IMR-90 (cell line): ENCODE measurements at regions not wholly inside any gene's neighbourhood (a gene's known extent, or its start where the extent isn't known, plus 50 kb on each side); places are given as distances from the start of the nearest gene placed in this dataset.

Experiments used
- ATAC-seq: fragments of 200-7000 bp; cut with Tn5 transposase; 2 replicates; pipeline ENCODE4 v1.9.1; 2020; ENCODE audit warnings: low read depth, mild to moderate bottlenecking, moderate library complexity
- BruUV-seq: library from RNA; stranded (reverse); fragments of 400-500 nt; replicated peaks from 2 replicates; lab custom pipeline; 2021; lab: Mats Ljungman, UMichigan
- CTCF ChIA-PET: fragments of 300-600 bp; formaldehyde crosslinking; extraction: SDS; loops from one replicate; lab custom pipeline; 2021; ENCODE audit warnings: antibody characterized with exemption; lab: Yijun Ruan, JAX
- POLR2A ChIA-PET: fragments of 300-600 bp; sonication (Branson Sonifier 250); formaldehyde crosslinking; loops from one replicate; lab custom pipeline; 2022; ENCODE audit warnings: antibody characterized with exemption; ENCODE audit not compliant: unreplicated experiment; lab: Charles Lee
- DNase-seq: peaks from one replicate; pipeline ENCODE4 v3.0.0; 2013
- H2AFZ ChIP-seq: replicated peaks from 2 replicates; pipeline ENCODE3; 2013; ENCODE audit warnings: low read length, mild to moderate bottlenecking; ENCODE audit not compliant: poor library complexity
- H2AK5ac ChIP-seq: 2 replicates; pipeline ENCODE4 v1.6.1; 2013; ENCODE audit warnings: low read depth, low read length, inconsistent platforms
- H2AK9ac ChIP-seq: replicated peaks from 2 replicates; pipeline ENCODE3; 2013; ENCODE audit warnings: mild to moderate bottlenecking, low read depth, low read length, moderate library complexity; ENCODE audit not compliant: poor library complexity
- H2BK120ac ChIP-seq: 2 replicates; pipeline ENCODE4 v1.6.1; 2013; ENCODE audit warnings: low read depth, low read length, inconsistent platforms
- H2BK15ac ChIP-seq: 3 replicates; pipeline ENCODE4 v1.6.1; 2013; ENCODE audit warnings: low read depth, low read length, inconsistent platforms
- H2BK20ac ChIP-seq: 2 replicates; pipeline ENCODE4 v1.6.1; 2013; ENCODE audit warnings: low read depth, mild to moderate bottlenecking, inconsistent platforms, low read length, moderate library complexity
- H2BK5ac ChIP-seq: 2 replicates; pipeline ENCODE4 v1.6.1; 2013; ENCODE audit warnings: mild to moderate bottlenecking, low read depth, low read length, inconsistent platforms; ENCODE audit not compliant: poor library complexity, severe bottlenecking
- H3K14ac ChIP-seq: replicated peaks from 2 replicates; pipeline ENCODE4 v1.6.1; 2013; ENCODE audit warnings: low read depth, low read length, inconsistent platforms
- H3K18ac ChIP-seq: 2 replicates; pipeline ENCODE4 v1.6.1; 2013; ENCODE audit warnings: low read depth, low read length, control low read depth
- H3K23ac ChIP-seq: 2 replicates; pipeline ENCODE4 v1.6.1; 2013; ENCODE audit warnings: low read depth, low read length, inconsistent platforms
- H3K27ac ChIP-seq: 2 replicates; pipeline ENCODE4 v1.5.1; 2013; ENCODE audit warnings: mild to moderate bottlenecking, control low read depth, low read length; ENCODE audit not compliant: insufficient read depth
- H3K27me3 ChIP-seq: 2 replicates; pipeline ENCODE4 v1.6.1; 2013; ENCODE audit warnings: low read length; ENCODE audit not compliant: control insufficient read depth, insufficient read depth
- H3K36me3 ChIP-seq: 2 replicates; pipeline ENCODE4 v1.6.1; 2013; ENCODE audit warnings: low read length, mixed read lengths; ENCODE audit not compliant: control insufficient read depth, insufficient read depth
- H3K4ac ChIP-seq: 2 replicates; pipeline ENCODE4 v1.6.1; 2013; ENCODE audit warnings: low read depth, low read length, inconsistent platforms
- H3K4me1 ChIP-seq: 2 replicates; pipeline ENCODE4 v1.6.1; 2013; ENCODE audit warnings: low read length, mixed read lengths; ENCODE audit not compliant: control insufficient read depth, insufficient read depth
- H3K4me2 ChIP-seq: 2 replicates; pipeline ENCODE4 v1.6.1; 2013; ENCODE audit warnings: low read depth, mild to moderate bottlenecking, control low read depth, low read length, moderate library complexity
- H3K4me3 ChIP-seq: 2 replicates; pipeline ENCODE4 v1.5.1; 2013; ENCODE audit warnings: low read depth, mild to moderate bottlenecking, control low read depth, low read length, moderate library complexity; ENCODE audit not compliant: insufficient read depth
- H3K56ac ChIP-seq: 2 replicates; pipeline ENCODE4 v1.6.1; 2013; ENCODE audit warnings: low read length, inconsistent platforms; ENCODE audit not compliant: insufficient read depth; ENCODE audit errors: extremely low read depth
- H3K79me1 ChIP-seq, 2 experiments: 2 replicates each; pipeline ENCODE4 v1.6.1; 2013; ENCODE audit warnings: low read length in 2 of 2, inconsistent platforms in 1 of 2, low read depth in 1 of 2
- H3K9ac ChIP-seq: 2 replicates; pipeline ENCODE4 v1.6.1; 2013; ENCODE audit warnings: low read depth, low read length, control low read depth
- H3K9me1 ChIP-seq: 2 replicates; pipeline ENCODE4 v1.6.1; 2013; ENCODE audit warnings: low read length, inconsistent platforms; ENCODE audit not compliant: insufficient read depth
- H3K9me3 ChIP-seq: 2 replicates; pipeline ENCODE4 v1.6.1; 2013; ENCODE audit warnings: low read length; ENCODE audit not compliant: control insufficient read depth, insufficient read depth
- H4K20me1 ChIP-seq: 2 replicates; pipeline ENCODE4 v1.6.1; 2013; ENCODE audit warnings: low read length, inconsistent platforms; ENCODE audit not compliant: insufficient read depth
- H4K5ac ChIP-seq: 2 replicates; pipeline ENCODE4 v1.6.1; 2013; ENCODE audit warnings: mild to moderate bottlenecking, low read depth, low read length, control low read depth
- H4K8ac ChIP-seq, 2 experiments: 2 replicates each; pipeline ENCODE4 v1.6.1; 2013; ENCODE audit warnings: low read depth in 2 of 2, low read length in 2 of 2, control low read depth in 1 of 2, inconsistent platforms in 1 of 2
- H4K91ac ChIP-seq: 2 replicates; pipeline ENCODE4 v1.6.1; 2013; ENCODE audit warnings: low read depth, low read length, inconsistent platforms; ENCODE audit not compliant: insufficient read depth
- MAZ ChIP-seq: IDR thresholded peaks from 2 replicates; pipeline ENCODE4 v1.6.1; 2012; ENCODE audit warnings: low read depth, mild to moderate bottlenecking, low read length, improper control_type of control experiment, moderate library complexity, borderline replicate concordance
- NFE2L2 ChIP-seq: fragments of 150-350 bp; IDR thresholded peaks from 2 replicates; pipeline ENCODE4 v1.6.1; 2016; ENCODE audit warnings: low read depth, mild to moderate bottlenecking, low read length
- POLR2A ChIP-seq: IDR thresholded peaks from 2 replicates; pipeline ENCODE4 v1.6.1; 2012; ENCODE audit warnings: mild to moderate bottlenecking, low read depth, low read length
- RAD21 ChIP-seq: IDR thresholded peaks from 2 replicates; pipeline ENCODE4 v1.6.1; 2012; ENCODE audit warnings: low read length, improper control_type of control experiment
- WGBS, 2 experiments: methylation state at CpG; one replicate each; pipeline versions ENCODE4 v1.1.5 to v1.1.7; 2013; ENCODE audit warnings: missing lambda C conversion rate in 2 of 2; ENCODE audit not compliant: insufficient read length in 1 of 2; ENCODE audit errors: extremely low coverage in 2 of 2; 5-methylcytosine and 5-hydroxymethylcytosine counted together
- dilution Hi-C: fragments of 300-500 bp; cut with HindIII; formaldehyde crosslinking; loops from one replicate; pipeline ENCODE4 v1.14.3; 2018; ENCODE audit warnings: low sequenced_read_pairs; ENCODE audit not compliant: unreplicated experiment
- in situ Hi-C: fragments of 300-500 bp; cut with MboI; formaldehyde crosslinking; loops from 3 replicates; pipeline ENCODE4 v1.14.3; 2019; ENCODE audit warnings: low sequenced_read_pairs, inconsistent platforms, mixed read lengths
- intact Hi-C: fragments of 100-400 bp; cut with micrococcal nuclease; formaldehyde crosslinking; loops from 2 replicates; pipeline ENCODE4 v1.10.0; 2022
- TF ChIP-seq, protein P1 (sequence below): fragments of 150-350 bp; IDR thresholded peaks from 2 replicates; pipeline ENCODE4 v1.6.1; 2017; ENCODE audit warnings: mild to moderate bottlenecking, antibody characterized with exemption, low read length, low read depth

DNA sequence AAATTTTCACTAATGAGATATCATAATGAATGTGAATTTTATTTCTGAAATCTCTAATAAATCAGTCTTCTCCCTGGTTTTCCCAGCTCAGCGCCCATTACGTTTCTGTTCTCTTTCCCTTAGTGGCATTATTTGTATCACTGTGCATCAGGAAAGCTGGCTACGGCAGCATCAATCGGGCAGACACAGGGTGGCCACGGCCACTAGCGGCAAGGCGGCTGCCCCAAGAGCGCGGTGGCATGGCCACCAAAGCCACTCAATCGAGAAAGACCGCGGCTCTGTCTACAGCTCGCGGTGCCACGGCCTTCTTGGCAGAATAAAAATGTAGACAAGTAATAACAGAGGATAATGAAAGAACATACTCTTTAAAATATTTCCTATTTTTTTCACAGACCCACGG, 168.0 kb downstream of the RPIA start:
- TF ChIP-seq NFE2L2 (no peak), MAZ (no peak), RAD21 (no peak), POLR2A (no peak)
- TF ChIP-seq, protein P1, sequence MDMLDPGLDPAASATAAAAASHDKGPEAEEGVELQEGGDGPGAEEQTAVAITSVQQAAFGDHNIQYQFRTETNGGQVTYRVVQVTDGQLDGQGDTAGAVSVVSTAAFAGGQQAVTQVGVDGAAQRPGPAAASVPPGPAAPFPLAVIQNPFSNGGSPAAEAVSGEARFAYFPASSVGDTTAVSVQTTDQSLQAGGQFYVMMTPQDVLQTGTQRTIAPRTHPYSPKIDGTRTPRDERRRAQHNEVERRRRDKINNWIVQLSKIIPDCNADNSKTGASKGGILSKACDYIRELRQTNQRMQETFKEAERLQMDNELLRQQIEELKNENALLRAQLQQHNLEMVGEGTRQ, result no peak
- H3K4me2 ChIP-seq, result no peak overlapping the region
- H3K4me1 ChIP-seq, result no peaks in the 10 kb centered on the region
- H3K14ac ChIP-seq, result no peak overlapping the region
- dilution Hi-C loops (no loop called here), in situ Hi-C loops (no loop called here), intact Hi-C loops (no loop called here)
- no TSS peak for BruUV-seq
- no peaks in the 10 kb centered on the region for H3K9me3 ChIP-seq
- no peak overlapping the region for H2BK5ac ChIP-seq
- no peaks in the 10 kb centered on the region for H3K27me3 ChIP-seq
- no peak overlapping the region for H3K9ac ChIP-seq
- H3K27ac ChIP-seq, result no peak overlapping the region
- WGBS, 2 experiments, result 84% methylated on average over 7 of the region's 16 CpGs; no CpG with 5 or more reads in 1 of the 2 experiments
- no peak overlapping the region for H2AK9ac ChIP-seq
- H3K9me1 ChIP-seq, result no peaks in the 10 kb centered on the region
- H2BK120ac ChIP-seq, result no peak overlapping the region
- no peak overlapping the region for H4K91ac ChIP-seq
- POLR2A ChIA-PET, result no interaction called here
- no peaks in the 10 kb centered on the region for H3K36me3 ChIP-seq
- H3K23ac ChIP-seq, result no peak overlapping the region
- no peak overlapping the region for H4K5ac ChIP-seq
- no peak overlapping the region for H2BK15ac ChIP-seq
- ATAC-seq (no peak), DNase-seq (no peak)
- CTCF ChIA-PET, result interaction anchor here (0.6 to 1.2 kb wide), 3 partner anchors 17 to 21 kb away, joined by 3 to 8 read pairs (median 4); no protein-coding TSS in a partner anchor
- H3K4ac ChIP-seq, result no peak overlapping the region
- H3K56ac ChIP-seq, result no peak overlapping the region
- H3K18ac ChIP-seq, result no peak overlapping the region
- no peaks in the 10 kb centered on the region for H4K20me1 ChIP-seq
- no peak overlapping the region for H3K4me3 ChIP-seq
- H3K79me1 ChIP-seq, result no peaks in the 10 kb centered on the region
- H2AFZ ChIP-seq, result no peak overlapping the region
- no peak overlapping the region for H4K8ac ChIP-seq
- H2BK20ac ChIP-seq, result no peak overlapping the region
- no peak overlapping the region for H2AK5ac ChIP-seq
